HCT116 (cell line): ENCODE measurements at regions not wholly inside any gene's neighbourhood (a gene's known extent, or its start where the extent isn't known, plus 50 kb on each side); places are given as distances from the start of the nearest gene placed in this dataset.

Experiments used
- ATAC-seq: fragments of 200-7000 bp; cut with Tn5 transposase; 2 replicates; pipeline ENCODE4 v1.9.1; 2020; ENCODE audit warnings: mild to moderate bottlenecking, moderate library complexity
- BruUV-seq: library from RNA; stranded (reverse); fragments of 400-500 nt; replicated peaks from 2 replicates; lab custom pipeline; 2021; lab: Mats Ljungman, UMichigan
- CTCF ChIA-PET: fragments of 300-600 bp; sonication (Branson Sonifier 250); formaldehyde crosslinking; loops from one replicate; lab custom pipeline; 2021; ENCODE audit warnings: antibody characterized with exemption; lab: Charles Lee
- POLR2A ChIA-PET: fragments of 300-600, 350-600 bp; sonication (Branson Sonifier 250); formaldehyde crosslinking; loops from one replicate; lab custom pipeline; 2021; ENCODE audit warnings: antibody characterized with exemption; lab: Charles Lee
- RAD21 ChIA-PET, 2 experiments: fragments of 300-600 bp; sonication (Branson Sonifier 250); formaldehyde crosslinking; loops; one replicate each; lab custom pipeline; 2023; ENCODE audit warnings: low total read pairs in 2 of 2; ENCODE audit not compliant: uncharacterized antibody in 2 of 2, unreplicated experiment in 2 of 2, low non-redundant PET in 1 of 2; lab: Charles Lee
- DNase-seq: peaks from one replicate; pipeline ENCODE4 v3.0.0-alpha.2; 2010; ENCODE audit warnings: low read depth, low spot score
- H2AFZ ChIP-seq: fragments of 200-600 bp; shearing (Covaris generic), sonication (generic); 2 replicates; pipeline ENCODE4 v1.6.1; 2017; ENCODE audit warnings: low read depth, mixed run types, mixed read lengths, antibody characterized with exemption, low read length; ENCODE audit not compliant: poor library complexity, severe bottlenecking
- H3K27ac ChIP-seq: 2 replicates; pipeline ENCODE4 v1.5.1; 2012; ENCODE audit warnings: low read depth, low read length
- H3K27me3 ChIP-seq: fragments of 200-600 bp; sonication (generic); 2 replicates; pipeline ENCODE4 v1.6.1; 2016; ENCODE audit warnings: mixed run types, low read length, mixed read lengths; ENCODE audit not compliant: insufficient read depth
- H3K36me3 ChIP-seq, 2 experiments: fragments of 200-500 bp in 1 of 2; fragments of 200-600 bp in 1 of 2; sonication (Bioruptor generic) in 1 of 2; sonication (generic) in 1 of 2; 2 replicates each; pipeline versions ENCODE4 v1.5.1 to v1.6.1; 2014 to 2016; ENCODE audit warnings: low read length in 2 of 2, inconsistent platforms in 1 of 2, mixed read lengths in 1 of 2, mixed run types in 1 of 2; ENCODE audit not compliant: insufficient read depth in 2 of 2, control insufficient read depth in 1 of 2
- H3K4me1 ChIP-seq, 2 experiments: fragments of 200-600 bp in 1 of 2; sonication (generic) in 1 of 2; 2 replicates each; pipeline versions ENCODE4 v1.5.1 to v1.6.1; 2012 to 2017; ENCODE audit warnings: low read length in 2 of 2, inconsistent platforms in 1 of 2, mild to moderate bottlenecking in 1 of 2, mixed read lengths in 1 of 2, mixed run types in 1 of 2, moderate library complexity in 1 of 2; ENCODE audit not compliant: insufficient read depth in 2 of 2, control insufficient read depth in 1 of 2
- H3K4me2 ChIP-seq: fragments of 200-600 bp; sonication (generic); 2 replicates; pipeline ENCODE4 v1.6.1; 2017; ENCODE audit warnings: mixed run types, low read length, mixed read lengths
- H3K4me3 ChIP-seq, 2 experiments: fragments of 200-600 bp in 1 of 2; sonication (generic) in 1 of 2; replicated peaks in 1 of 2; 2 replicates each; pipeline ENCODE4 v1.5.1; 2011 to 2016; ENCODE audit warnings: low read length in 2 of 2, control low read depth in 1 of 2, low read depth in 1 of 2, mild to moderate bottlenecking in 1 of 2, mixed read lengths in 1 of 2, mixed run types in 1 of 2
- H3K79me2 ChIP-seq: fragments of 200-600 bp; sonication (generic); 2 replicates; pipeline ENCODE4 v1.6.1; 2017; ENCODE audit warnings: mild to moderate bottlenecking, mixed run types, low read length, moderate library complexity, mixed read lengths; ENCODE audit not compliant: insufficient read depth
- H3K9ac ChIP-seq: fragments of 200-600 bp; sonication (generic); 2 replicates; pipeline ENCODE4 v1.6.1; 2016; ENCODE audit warnings: low read length, mixed read lengths
- H3K9me2 ChIP-seq: fragments of 200-600 bp; sonication (generic), shearing (Covaris generic); 2 replicates; pipeline ENCODE4 v1.6.1; 2017; ENCODE audit warnings: mixed run types, mild to moderate bottlenecking, moderate library complexity; ENCODE audit not compliant: insufficient read depth
- H3K9me3 ChIP-seq, 2 experiments: fragments of 200-500 bp in 1 of 2; fragments of 200-600 bp in 1 of 2; sonication (Bioruptor generic) in 1 of 2; sonication (generic) in 1 of 2; 2 replicates each; pipeline ENCODE4 v1.6.1; 2014 to 2017; ENCODE audit warnings: low read length in 2 of 2, mixed read lengths in 2 of 2, inconsistent platforms in 1 of 2, low read depth in 1 of 2, mild to moderate bottlenecking in 1 of 2, mixed run types in 1 of 2, moderate library complexity in 1 of 2; ENCODE audit not compliant: control insufficient read depth in 1 of 2, insufficient read depth in 1 of 2
- H4K20me1 ChIP-seq: fragments of 200-600 bp; sonication (generic), shearing (Covaris generic); 2 replicates; pipeline ENCODE4 v1.6.1; 2017; ENCODE audit warnings: mixed run types, mild to moderate bottlenecking, moderate library complexity; ENCODE audit not compliant: insufficient read depth
- ATF3 ChIP-seq: IDR thresholded peaks from 2 replicates; pipeline ENCODE4 v1.6.1; 2012
- CBX3 ChIP-seq: IDR thresholded peaks from 2 replicates; pipeline ENCODE4 v1.6.1; 2012; ENCODE audit warnings: low read depth
- EGR1 ChIP-seq: IDR thresholded peaks from 2 replicates; pipeline ENCODE4 v1.6.1; 2012; ENCODE audit warnings: low read depth
- ELF1 ChIP-seq: IDR thresholded peaks from 2 replicates; pipeline ENCODE4 v1.6.1; 2012; ENCODE audit warnings: low read depth, borderline replicate concordance
- EZH2phosphoT487 ChIP-seq: fragments of 200-600 bp; IDR thresholded peaks from 2 replicates; pipeline ENCODE4 v1.6.1; 2018; ENCODE audit warnings: antibody characterized with exemption, borderline replicate concordance
- FOSL1 ChIP-seq: IDR thresholded peaks from 2 replicates; pipeline ENCODE4 v1.6.1; 2012; ENCODE audit warnings: low read depth
- MAX ChIP-seq: IDR thresholded peaks from 2 replicates; pipeline ENCODE4 v1.6.1; 2012
- POLR2A ChIP-seq: IDR thresholded peaks from 2 replicates; pipeline ENCODE4 v1.7.0; 2011; ENCODE audit warnings: borderline replicate concordance; ENCODE audit not compliant: insufficient read depth, insufficient read length; ENCODE audit errors: extremely low read depth
- RAD21 ChIP-seq: IDR thresholded peaks from 2 replicates; pipeline ENCODE4 v1.6.1; 2012; ENCODE audit warnings: low read depth, mild to moderate bottlenecking
- SIN3A ChIP-seq: IDR thresholded peaks from 2 replicates; pipeline ENCODE4 v1.6.1; 2012; ENCODE audit warnings: low read depth
- SP1 ChIP-seq: IDR thresholded peaks from 2 replicates; pipeline ENCODE4 v1.6.1; 2012; ENCODE audit warnings: low read depth
- TCF7L2 ChIP-seq: IDR thresholded peaks from 2 replicates; pipeline ENCODE4 v1.7.0; 2011; ENCODE audit warnings: borderline replicate concordance, inconsistent platforms; ENCODE audit not compliant: insufficient read depth, insufficient read length; ENCODE audit errors: extremely low read depth
- YY1 ChIP-seq: IDR thresholded peaks from 2 replicates; pipeline ENCODE4 v1.6.1; 2011; ENCODE audit warnings: low read length, low read depth, moderate library complexity, mild to moderate bottlenecking; ENCODE audit not compliant: insufficient replicate concordance; ENCODE audit errors: extremely low read depth
- ZBTB33 ChIP-seq: IDR thresholded peaks from 2 replicates; pipeline ENCODE4 v1.6.1; 2011; ENCODE audit warnings: mild to moderate bottlenecking, low read length, moderate library complexity; ENCODE audit not compliant: insufficient replicate concordance; ENCODE audit errors: extremely low read depth
- ZFX ChIP-seq: fragments of 450-650 bp; IDR thresholded peaks from 2 replicates; pipeline ENCODE4 v1.6.1; 2017
- ZNF274 ChIP-seq: fragments of 200-500 bp; sonication (Bioruptor generic); IDR thresholded peaks from 2 replicates; pipeline ENCODE4 v1.6.1; 2014; ENCODE audit warnings: mild to moderate bottlenecking, low read depth, low read length, inconsistent platforms
- intact Hi-C: fragments of 100-400 bp; cut with micrococcal nuclease; formaldehyde crosslinking; loops from 2 replicates; pipeline ENCODE4 v1.10.0; 2022
- TF ChIP-seq, protein P1 (sequence below): IDR thresholded peaks from 2 replicates; pipeline ENCODE4 v1.6.1; 2012; ENCODE audit warnings: low read depth

GRCh38 chr1:239943761-239944160, 147.9 kb upstream of the FMN2 start:
- no peak overlapping the region for H3K27ac ChIP-seq
- intact Hi-C loops, result no loop called here

More at GRCh38 chr1:239943761-239944160, 147.9 kb upstream of the FMN2 start:
- ChIA-PET CTCF (no interaction called here), POLR2A (no interaction called here), RAD21 (no interaction called here)
- H3K4me2 ChIP-seq, result no peak overlapping the region
- H3K9me3 ChIP-seq, result peaks cover 0 to 5% of the 10 kb centered on the region in 2 experiments; a peak in 1 of 4 replicates
- no peak overlapping the region for H3K4me3 ChIP-seq
- H3K27me3 ChIP-seq, result no peaks in the 10 kb centered on the region
- no TSS peak for BruUV-seq
- ATAC-seq (no peak), DNase-seq (no peak)
- TF ChIP-seq, protein P1, sequence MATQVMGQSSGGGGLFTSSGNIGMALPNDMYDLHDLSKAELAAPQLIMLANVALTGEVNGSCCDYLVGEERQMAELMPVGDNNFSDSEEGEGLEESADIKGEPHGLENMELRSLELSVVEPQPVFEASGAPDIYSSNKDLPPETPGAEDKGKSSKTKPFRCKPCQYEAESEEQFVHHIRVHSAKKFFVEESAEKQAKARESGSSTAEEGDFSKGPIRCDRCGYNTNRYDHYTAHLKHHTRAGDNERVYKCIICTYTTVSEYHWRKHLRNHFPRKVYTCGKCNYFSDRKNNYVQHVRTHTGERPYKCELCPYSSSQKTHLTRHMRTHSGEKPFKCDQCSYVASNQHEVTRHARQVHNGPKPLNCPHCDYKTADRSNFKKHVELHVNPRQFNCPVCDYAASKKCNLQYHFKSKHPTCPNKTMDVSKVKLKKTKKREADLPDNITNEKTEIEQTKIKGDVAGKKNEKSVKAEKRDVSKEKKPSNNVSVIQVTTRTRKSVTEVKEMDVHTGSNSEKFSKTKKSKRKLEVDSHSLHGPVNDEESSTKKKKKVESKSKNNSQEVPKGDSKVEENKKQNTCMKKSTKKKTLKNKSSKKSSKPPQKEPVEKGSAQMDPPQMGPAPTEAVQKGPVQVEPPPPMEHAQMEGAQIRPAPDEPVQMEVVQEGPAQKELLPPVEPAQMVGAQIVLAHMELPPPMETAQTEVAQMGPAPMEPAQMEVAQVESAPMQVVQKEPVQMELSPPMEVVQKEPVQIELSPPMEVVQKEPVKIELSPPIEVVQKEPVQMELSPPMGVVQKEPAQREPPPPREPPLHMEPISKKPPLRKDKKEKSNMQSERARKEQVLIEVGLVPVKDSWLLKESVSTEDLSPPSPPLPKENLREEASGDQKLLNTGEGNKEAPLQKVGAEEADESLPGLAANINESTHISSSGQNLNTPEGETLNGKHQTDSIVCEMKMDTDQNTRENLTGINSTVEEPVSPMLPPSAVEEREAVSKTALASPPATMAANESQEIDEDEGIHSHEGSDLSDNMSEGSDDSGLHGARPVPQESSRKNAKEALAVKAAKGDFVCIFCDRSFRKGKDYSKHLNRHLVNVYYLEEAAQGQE, result no peak
- no peak for TF ChIP-seq ZFX
- no peak for TF ChIP-seq FOSL1
- TF ChIP-seq ATF3, result no peak
- TF ChIP-seq ZBTB33, result no peak
- no peak for TF ChIP-seq EGR1
- no peak for TF ChIP-seq POLR2A
- no peak for TF ChIP-seq ELF1
- TF ChIP-seq EZH2phosphoT487, result no peak
- TF ChIP-seq YY1, result no peak
- TF ChIP-seq MAX, result no peak
- TF ChIP-seq ZNF274, result no peak
- no peak for TF ChIP-seq RAD21
- no peak for TF ChIP-seq CBX3
- no peak for TF ChIP-seq SP1
- no peak for TF ChIP-seq TCF7L2
- no peak for TF ChIP-seq SIN3A
- no peaks in the 10 kb centered on the region for H4K20me1 ChIP-seq
- H2AFZ ChIP-seq, result no peak overlapping the region
- H3K36me3 ChIP-seq, result no peaks in the 10 kb centered on the region
- no peak overlapping the region for H3K9ac ChIP-seq
- H3K79me2 ChIP-seq, result no peaks in the 10 kb centered on the region
- H3K9me2 ChIP-seq, result no peaks in the 10 kb centered on the region
- H3K4me1 ChIP-seq, result no peaks in the 10 kb centered on the region
